ENCODE measurements at regions not wholly inside any gene's neighbourhood (a gene's known extent, or its start where the extent isn't known, plus 50 kb on each side); places are given as distances from the start of the nearest gene placed in this dataset.

DNA sequence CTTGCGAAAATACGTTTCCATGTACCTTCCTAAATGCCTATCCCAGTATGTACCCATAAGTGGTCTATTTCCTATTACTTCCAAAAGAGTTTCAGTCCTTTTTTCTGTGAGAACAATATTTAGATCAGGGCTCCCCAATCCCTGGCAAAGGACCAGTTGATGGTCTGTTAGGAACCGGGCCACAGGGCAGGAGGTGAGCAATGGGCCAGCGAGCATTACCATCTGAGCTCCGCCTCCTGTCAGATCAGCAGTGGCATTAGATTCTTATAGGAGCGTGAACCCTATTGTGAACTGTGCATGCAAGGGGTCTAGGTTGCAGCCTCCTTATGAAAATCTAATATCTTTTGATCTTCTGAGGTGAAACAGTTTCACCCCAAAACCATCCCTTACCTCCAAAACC lies 859.1 kb downstream of the SLITRK6 start:
- no peak for DNase-seq (ENCODE audit: low read depth in 1 of 2, low spot score in 1 of 2)
- TF ChIP-seq SPI1 (IDR thresholded peaks at IDR 0.05; ENCODE audit: borderline replicate concordance, low read depth) (no peak), GABPA (IDR thresholded peaks at IDR 0.05; ENCODE audit: low read depth) (no peak), POLR2AphosphoS5 (IDR thresholded peaks at IDR 0.05; ENCODE audit: low read depth) (no peak), REST (IDR thresholded peaks at IDR 0.05; ENCODE audit: insufficient replicate concordance, low read depth) (no peak)
- TF ChIP-seq, protein P1, sequence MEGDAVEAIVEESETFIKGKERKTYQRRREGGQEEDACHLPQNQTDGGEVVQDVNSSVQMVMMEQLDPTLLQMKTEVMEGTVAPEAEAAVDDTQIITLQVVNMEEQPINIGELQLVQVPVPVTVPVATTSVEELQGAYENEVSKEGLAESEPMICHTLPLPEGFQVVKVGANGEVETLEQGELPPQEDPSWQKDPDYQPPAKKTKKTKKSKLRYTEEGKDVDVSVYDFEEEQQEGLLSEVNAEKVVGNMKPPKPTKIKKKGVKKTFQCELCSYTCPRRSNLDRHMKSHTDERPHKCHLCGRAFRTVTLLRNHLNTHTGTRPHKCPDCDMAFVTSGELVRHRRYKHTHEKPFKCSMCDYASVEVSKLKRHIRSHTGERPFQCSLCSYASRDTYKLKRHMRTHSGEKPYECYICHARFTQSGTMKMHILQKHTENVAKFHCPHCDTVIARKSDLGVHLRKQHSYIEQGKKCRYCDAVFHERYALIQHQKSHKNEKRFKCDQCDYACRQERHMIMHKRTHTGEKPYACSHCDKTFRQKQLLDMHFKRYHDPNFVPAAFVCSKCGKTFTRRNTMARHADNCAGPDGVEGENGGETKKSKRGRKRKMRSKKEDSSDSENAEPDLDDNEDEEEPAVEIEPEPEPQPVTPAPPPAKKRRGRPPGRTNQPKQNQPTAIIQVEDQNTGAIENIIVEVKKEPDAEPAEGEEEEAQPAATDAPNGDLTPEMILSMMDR (IDR thresholded peaks at IDR 0.05; ENCODE audit: insufficient read depth, low read length), result no peak

DNA sequence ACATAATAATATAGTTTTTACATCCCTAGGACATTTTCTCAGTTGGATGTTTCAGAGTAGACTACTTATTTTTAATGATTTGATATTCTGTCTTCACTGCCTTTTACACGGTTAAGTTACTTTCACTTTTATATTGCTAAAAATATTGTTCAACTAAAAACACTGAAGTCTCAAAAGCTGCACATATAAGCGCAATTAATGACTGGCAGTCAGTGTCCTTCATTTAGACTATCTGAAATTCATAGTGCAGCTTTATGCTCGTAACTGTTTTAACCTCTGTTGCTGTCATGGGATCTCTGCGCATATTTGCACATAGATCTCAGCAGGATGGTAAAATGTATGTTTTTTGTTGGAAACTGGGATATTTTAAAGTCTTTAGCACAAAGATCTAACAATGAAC lies 864.3 kb downstream of the SLITRK6 start:
- no peak for DNase-seq (ENCODE audit: low read depth in 1 of 2, low spot score in 1 of 2)
- TF ChIP-seq REST (IDR thresholded peaks at IDR 0.05; ENCODE audit: insufficient replicate concordance, low read depth), result no peak
- no peak for TF ChIP-seq POLR2AphosphoS5 (IDR thresholded peaks at IDR 0.05; ENCODE audit: low read depth)
- TF ChIP-seq GABPA (IDR thresholded peaks at IDR 0.05; ENCODE audit: low read depth), result no peak
- Histone ChIP-seq H3K27ac (replicated peaks) (no peak overlapping the region), H3K4me3 (replicated peaks; ENCODE audit: insufficient read depth, low read length) (no peak overlapping the region), H3K27me3 (ENCODE audit: insufficient read depth, poor library complexity, severe bottlenecking) (no peaks in the 10 kb centered on the region)

More for the DNA sequence above, 859.1 kb downstream of the SLITRK6 start:
- Histone ChIP-seq H3K4me3 (replicated peaks; ENCODE audit: insufficient read depth, low read length) (no peak overlapping the region), H3K27ac (replicated peaks) (no peak overlapping the region), H3K27me3 (ENCODE audit: insufficient read depth, poor library complexity, severe bottlenecking) (no peaks in the 10 kb centered on the region)

GRCh38 chr13:84933797-84934196 lies 865.4 kb downstream of the SLITRK6 start:
- H3K27me3 ChIP-seq (ENCODE audit: insufficient read depth, poor library complexity, severe bottlenecking), result no peaks in the 10 kb centered on the region
- TF ChIP-seq SPI1 (IDR thresholded peaks at IDR 0.05; ENCODE audit: borderline replicate concordance, low read depth) (no peak), GABPA (IDR thresholded peaks at IDR 0.05; ENCODE audit: low read depth) (no peak), REST (IDR thresholded peaks at IDR 0.05; ENCODE audit: insufficient replicate concordance, low read depth) (no peak), POLR2AphosphoS5 (IDR thresholded peaks at IDR 0.05; ENCODE audit: low read depth) (no peak)
- TF ChIP-seq, protein P1 (IDR thresholded peaks at IDR 0.05; ENCODE audit: insufficient read depth, low read length), result no peak
- no peak overlapping the region for H3K4me3 ChIP-seq (replicated peaks; ENCODE audit: insufficient read depth, low read length)
- no peak overlapping the region for H3K27ac ChIP-seq (replicated peaks)
- no peak for DNase-seq (ENCODE audit: low read depth in 1 of 2, low spot score in 1 of 2)
